Upper lobe of left lung (tissue), 4 donors: ENCODE measurements at regions not wholly inside any gene's neighbourhood (a gene's known extent, or its start where the extent isn't known, plus 50 kb on each side); places are given as distances from the start of the nearest gene placed in this dataset.

Experiments
- POLR2A ChIP-seq, 4 donors: fragments of 450-650 bp; IDR thresholded peaks; one replicate each; pipeline ENCODE4 v1.5.1; 2016 to 2017; ENCODE audit warnings: antibody characterized with exemption in 4 of 4, mild to moderate bottlenecking in 2 of 4
- POLR2AphosphoS5 ChIP-seq, 2 donors: sonication (generic); formaldehyde crosslinking; IDR thresholded peaks; one replicate each; pipeline ENCODE4 v1.5.1; 2017; ENCODE audit warnings: antibody characterized with exemption in 2 of 2
- TF ChIP-seq, protein P1 (sequence below), 6 experiments: fragments of 450-650 bp in 4 of 6; fragments of 200-600 bp in 2 of 6; sonication (generic) in 2 of 6; IDR thresholded peaks; one replicate each; pipeline ENCODE4 v1.5.1; 2016 to 2019; ENCODE audit warnings: antibody characterized with exemption in 6 of 6

DNA sequence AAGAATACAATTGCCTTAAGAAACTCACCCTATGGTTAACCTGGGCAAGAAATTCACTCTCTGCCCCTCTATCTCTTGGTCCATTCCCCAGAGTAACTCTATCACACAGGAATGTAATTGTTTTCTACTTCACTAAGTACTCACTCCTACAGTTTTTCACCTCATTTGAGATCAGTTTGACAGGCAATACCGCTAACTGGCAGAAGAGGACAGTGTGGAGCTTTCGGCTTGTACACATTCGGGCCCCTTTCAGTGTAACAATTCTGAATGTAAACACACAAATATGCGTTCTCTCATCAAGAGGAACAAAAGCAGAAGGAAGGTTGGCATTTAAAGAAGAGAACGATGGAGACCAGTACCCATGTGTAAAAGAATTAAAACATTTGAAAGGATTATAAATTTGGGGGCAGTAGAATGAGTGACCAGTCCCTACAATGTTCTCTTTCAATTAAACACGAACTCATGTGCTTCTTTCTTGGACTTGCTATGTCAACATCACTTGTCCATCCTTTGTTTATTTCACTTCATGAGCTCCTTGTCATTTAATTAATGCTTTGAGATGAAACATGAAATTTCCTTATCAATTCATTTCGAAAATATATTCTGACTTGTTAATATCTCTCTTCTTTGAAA, 188.5 kb upstream of the GRAMD2B start:
- TF ChIP-seq, protein P1, sequence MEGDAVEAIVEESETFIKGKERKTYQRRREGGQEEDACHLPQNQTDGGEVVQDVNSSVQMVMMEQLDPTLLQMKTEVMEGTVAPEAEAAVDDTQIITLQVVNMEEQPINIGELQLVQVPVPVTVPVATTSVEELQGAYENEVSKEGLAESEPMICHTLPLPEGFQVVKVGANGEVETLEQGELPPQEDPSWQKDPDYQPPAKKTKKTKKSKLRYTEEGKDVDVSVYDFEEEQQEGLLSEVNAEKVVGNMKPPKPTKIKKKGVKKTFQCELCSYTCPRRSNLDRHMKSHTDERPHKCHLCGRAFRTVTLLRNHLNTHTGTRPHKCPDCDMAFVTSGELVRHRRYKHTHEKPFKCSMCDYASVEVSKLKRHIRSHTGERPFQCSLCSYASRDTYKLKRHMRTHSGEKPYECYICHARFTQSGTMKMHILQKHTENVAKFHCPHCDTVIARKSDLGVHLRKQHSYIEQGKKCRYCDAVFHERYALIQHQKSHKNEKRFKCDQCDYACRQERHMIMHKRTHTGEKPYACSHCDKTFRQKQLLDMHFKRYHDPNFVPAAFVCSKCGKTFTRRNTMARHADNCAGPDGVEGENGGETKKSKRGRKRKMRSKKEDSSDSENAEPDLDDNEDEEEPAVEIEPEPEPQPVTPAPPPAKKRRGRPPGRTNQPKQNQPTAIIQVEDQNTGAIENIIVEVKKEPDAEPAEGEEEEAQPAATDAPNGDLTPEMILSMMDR (IDR thresholded peaks at IDR 0.05): peak in 1 of 6 experiments; percentile 23
- TF ChIP-seq POLR2AphosphoS5 (IDR thresholded peaks at IDR 0.05) (no peak), POLR2A (IDR thresholded peaks at IDR 0.05) (no peak)
